IMR-90 (cell line): ENCODE measurements at regions not wholly inside any gene's neighbourhood (a gene's known extent, or its start where the extent isn't known, plus 50 kb on each side); places are given as distances from the start of the nearest gene placed in this dataset.

Experiments used
- ATAC-seq: fragments of 200-7000 bp; cut with Tn5 transposase; 2 replicates; pipeline ENCODE4 v1.9.1; 2020; ENCODE audit warnings: low read depth, mild to moderate bottlenecking, moderate library complexity
- BruUV-seq: library from RNA; stranded (reverse); fragments of 400-500 nt; replicated peaks from 2 replicates; lab custom pipeline; 2021; lab: Mats Ljungman, UMichigan
- CTCF ChIA-PET: fragments of 300-600 bp; formaldehyde crosslinking; extraction: SDS; loops from one replicate; lab custom pipeline; 2021; ENCODE audit warnings: antibody characterized with exemption; lab: Yijun Ruan, JAX
- POLR2A ChIA-PET: fragments of 300-600 bp; sonication (Branson Sonifier 250); formaldehyde crosslinking; loops from one replicate; lab custom pipeline; 2022; ENCODE audit warnings: antibody characterized with exemption; ENCODE audit not compliant: unreplicated experiment; lab: Charles Lee
- DNase-seq: peaks from one replicate; pipeline ENCODE4 v3.0.0; 2013
- H2AFZ ChIP-seq: replicated peaks from 2 replicates; pipeline ENCODE3; 2013; ENCODE audit warnings: low read length, mild to moderate bottlenecking; ENCODE audit not compliant: poor library complexity
- H2AK5ac ChIP-seq: 2 replicates; pipeline ENCODE4 v1.6.1; 2013; ENCODE audit warnings: low read depth, low read length, inconsistent platforms
- H2AK9ac ChIP-seq: replicated peaks from 2 replicates; pipeline ENCODE3; 2013; ENCODE audit warnings: mild to moderate bottlenecking, low read depth, low read length, moderate library complexity; ENCODE audit not compliant: poor library complexity
- H2BK120ac ChIP-seq: 2 replicates; pipeline ENCODE4 v1.6.1; 2013; ENCODE audit warnings: low read depth, low read length, inconsistent platforms
- H2BK15ac ChIP-seq: 3 replicates; pipeline ENCODE4 v1.6.1; 2013; ENCODE audit warnings: low read depth, low read length, inconsistent platforms
- H2BK20ac ChIP-seq: 2 replicates; pipeline ENCODE4 v1.6.1; 2013; ENCODE audit warnings: low read depth, mild to moderate bottlenecking, inconsistent platforms, low read length, moderate library complexity
- H2BK5ac ChIP-seq: 2 replicates; pipeline ENCODE4 v1.6.1; 2013; ENCODE audit warnings: mild to moderate bottlenecking, low read depth, low read length, inconsistent platforms; ENCODE audit not compliant: poor library complexity, severe bottlenecking
- H3K14ac ChIP-seq: replicated peaks from 2 replicates; pipeline ENCODE4 v1.6.1; 2013; ENCODE audit warnings: low read depth, low read length, inconsistent platforms
- H3K18ac ChIP-seq: 2 replicates; pipeline ENCODE4 v1.6.1; 2013; ENCODE audit warnings: low read depth, low read length, control low read depth
- H3K23ac ChIP-seq: 2 replicates; pipeline ENCODE4 v1.6.1; 2013; ENCODE audit warnings: low read depth, low read length, inconsistent platforms
- H3K27ac ChIP-seq: 2 replicates; pipeline ENCODE4 v1.5.1; 2013; ENCODE audit warnings: mild to moderate bottlenecking, control low read depth, low read length; ENCODE audit not compliant: insufficient read depth
- H3K27me3 ChIP-seq: 2 replicates; pipeline ENCODE4 v1.6.1; 2013; ENCODE audit warnings: low read length; ENCODE audit not compliant: control insufficient read depth, insufficient read depth
- H3K36me3 ChIP-seq: 2 replicates; pipeline ENCODE4 v1.6.1; 2013; ENCODE audit warnings: low read length, mixed read lengths; ENCODE audit not compliant: control insufficient read depth, insufficient read depth
- H3K4ac ChIP-seq: 2 replicates; pipeline ENCODE4 v1.6.1; 2013; ENCODE audit warnings: low read depth, low read length, inconsistent platforms
- H3K4me1 ChIP-seq: 2 replicates; pipeline ENCODE4 v1.6.1; 2013; ENCODE audit warnings: low read length, mixed read lengths; ENCODE audit not compliant: control insufficient read depth, insufficient read depth
- H3K4me2 ChIP-seq: 2 replicates; pipeline ENCODE4 v1.6.1; 2013; ENCODE audit warnings: low read depth, mild to moderate bottlenecking, control low read depth, low read length, moderate library complexity
- H3K4me3 ChIP-seq: 2 replicates; pipeline ENCODE4 v1.5.1; 2013; ENCODE audit warnings: low read depth, mild to moderate bottlenecking, control low read depth, low read length, moderate library complexity; ENCODE audit not compliant: insufficient read depth
- H3K56ac ChIP-seq: 2 replicates; pipeline ENCODE4 v1.6.1; 2013; ENCODE audit warnings: low read length, inconsistent platforms; ENCODE audit not compliant: insufficient read depth; ENCODE audit errors: extremely low read depth
- H3K79me1 ChIP-seq, 2 experiments: 2 replicates each; pipeline ENCODE4 v1.6.1; 2013; ENCODE audit warnings: low read length in 2 of 2, inconsistent platforms in 1 of 2, low read depth in 1 of 2
- H3K9ac ChIP-seq: 2 replicates; pipeline ENCODE4 v1.6.1; 2013; ENCODE audit warnings: low read depth, low read length, control low read depth
- H3K9me1 ChIP-seq: 2 replicates; pipeline ENCODE4 v1.6.1; 2013; ENCODE audit warnings: low read length, inconsistent platforms; ENCODE audit not compliant: insufficient read depth
- H3K9me3 ChIP-seq: 2 replicates; pipeline ENCODE4 v1.6.1; 2013; ENCODE audit warnings: low read length; ENCODE audit not compliant: control insufficient read depth, insufficient read depth
- H4K20me1 ChIP-seq: 2 replicates; pipeline ENCODE4 v1.6.1; 2013; ENCODE audit warnings: low read length, inconsistent platforms; ENCODE audit not compliant: insufficient read depth
- H4K5ac ChIP-seq: 2 replicates; pipeline ENCODE4 v1.6.1; 2013; ENCODE audit warnings: mild to moderate bottlenecking, low read depth, low read length, control low read depth
- H4K8ac ChIP-seq, 2 experiments: 2 replicates each; pipeline ENCODE4 v1.6.1; 2013; ENCODE audit warnings: low read depth in 2 of 2, low read length in 2 of 2, control low read depth in 1 of 2, inconsistent platforms in 1 of 2
- H4K91ac ChIP-seq: 2 replicates; pipeline ENCODE4 v1.6.1; 2013; ENCODE audit warnings: low read depth, low read length, inconsistent platforms; ENCODE audit not compliant: insufficient read depth
- FOS ChIP-seq: fragments of 150-350 bp; IDR thresholded peaks from 2 replicates; pipeline ENCODE4 v1.6.1; 2016; ENCODE audit warnings: low read depth, low read length
- WGBS, 2 experiments: methylation state at CpG; one replicate each; pipeline versions ENCODE4 v1.1.5 to v1.1.7; 2013; ENCODE audit warnings: missing lambda C conversion rate in 2 of 2; ENCODE audit not compliant: insufficient read length in 1 of 2; ENCODE audit errors: extremely low coverage in 2 of 2; 5-methylcytosine and 5-hydroxymethylcytosine counted together
- dilution Hi-C: fragments of 300-500 bp; cut with HindIII; formaldehyde crosslinking; loops from one replicate; pipeline ENCODE4 v1.14.3; 2018; ENCODE audit warnings: low sequenced_read_pairs; ENCODE audit not compliant: unreplicated experiment
- in situ Hi-C: fragments of 300-500 bp; cut with MboI; formaldehyde crosslinking; loops from 3 replicates; pipeline ENCODE4 v1.14.3; 2019; ENCODE audit warnings: low sequenced_read_pairs, inconsistent platforms, mixed read lengths
- intact Hi-C: fragments of 100-400 bp; cut with micrococcal nuclease; formaldehyde crosslinking; loops from 2 replicates; pipeline ENCODE4 v1.10.0; 2022

- ATAC-seq, result no peak
- Histone ChIP-seq H2AFZ (no peak overlapping the region), H2BK5ac (no peak overlapping the region), H3K4me3 (no peak overlapping the region), H4K91ac (no peak overlapping the region), H3K14ac (no peak overlapping the region), H3K18ac (no peak overlapping the region), H2AK9ac (no peak overlapping the region), H2BK15ac (no peak overlapping the region), H3K23ac (no peak overlapping the region), H3K27me3 (no peaks in the 10 kb centered on the region), H2AK5ac (no peak overlapping the region), H3K4me2 (no peak overlapping the region), H2BK20ac (no peak overlapping the region), H3K4me1 (no peaks in the 10 kb centered on the region), H3K27ac (no peak overlapping the region), H3K4ac (no peak overlapping the region), H3K9me3 (no peaks in the 10 kb centered on the region), H2BK120ac (no peak overlapping the region), H3K9ac (no peak overlapping the region), H4K5ac (no peak overlapping the region), H3K36me3 (no peaks in the 10 kb centered on the region), H3K56ac (no peak overlapping the region), H3K79me1 (no peaks in the 10 kb centered on the region), H4K20me1 (no peaks in the 10 kb centered on the region), H4K8ac (no peak overlapping the region), H3K9me1 (no peaks in the 10 kb centered on the region)
- intact Hi-C loops (no loop called here), dilution Hi-C loops (no loop called here), in situ Hi-C loops (no loop called here)
- CTCF ChIA-PET, result interaction anchor here (0.5 to 1.2 kb wide), 2 partner anchors 14 to 15 kb away, joined by 3 read pairs; no protein-coding TSS in a partner anchor
- no peak for DNase-seq
- POLR2A ChIA-PET, result no interaction called here
- no TSS peak for BruUV-seq
- TF ChIP-seq FOS, result no peak
- 20% methylated on average over 1 of the region's 4 CpGs; no CpG with 5 or more reads in 1 of the 2 experiments for WGBS, 2 experiments
These were observed 67.1 kb upstream of the ROBO2 start for GRCh38 chr3:76972624-76973296.
